ENCODE measurements at regions not wholly inside any gene's neighbourhood (a gene's known extent, or its start where the extent isn't known, plus 50 kb on each side); places are given as distances from the start of the nearest gene placed in this dataset.
A peak's percentile ranks its signal among the peaks of the same experiment; 100 is the strongest.

DNA sequence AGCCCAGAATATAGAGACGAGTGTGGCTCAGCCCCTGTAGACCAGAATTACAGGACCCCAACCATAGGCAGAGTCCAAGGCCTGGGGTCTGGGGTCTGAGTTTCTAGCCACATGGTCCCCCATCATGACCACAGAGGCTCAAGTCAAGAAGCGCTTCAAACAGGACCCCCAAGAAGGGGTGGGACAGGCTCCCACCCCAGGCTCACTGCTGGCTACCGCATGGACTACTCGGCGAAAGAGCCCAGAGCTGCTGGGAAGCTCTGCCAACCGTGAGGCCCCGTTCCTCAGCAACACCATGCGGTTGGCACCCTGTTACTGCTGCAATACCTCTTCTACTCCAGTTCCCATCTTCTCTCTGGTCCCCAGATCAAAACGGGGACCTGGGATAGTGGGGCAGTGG, 254.8 kb downstream of the TEX29 start:
- no peak overlapping the region for H3K4me3 Mint-ChIP-seq (ENCODE audit: unreplicated experiment)

DNA sequence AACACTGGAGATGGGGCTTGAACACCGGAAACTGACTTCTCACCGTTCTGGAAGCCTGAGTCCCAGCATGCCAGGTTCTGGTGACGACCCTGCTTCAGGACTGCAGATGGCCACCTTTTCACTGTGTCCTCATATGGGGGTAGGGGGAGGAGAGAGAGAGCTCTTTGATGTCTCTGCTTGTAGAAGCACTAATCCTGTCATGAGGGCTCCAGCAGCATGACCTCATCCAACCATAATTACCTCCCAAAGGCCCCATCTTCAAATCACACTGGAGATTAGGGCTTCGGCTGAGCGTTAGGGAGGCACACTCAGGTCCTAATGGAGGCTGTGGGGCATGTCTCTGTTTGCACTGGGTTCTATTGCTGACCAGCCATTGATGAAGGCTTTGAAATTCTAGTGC, 255.3 kb downstream of the TEX29 start:
- Mint-ChIP-seq H3K9me3 (ENCODE audit: unreplicated experiment) (peaks cover 25% of the 10 kb centered on the region), H3K4me1 (ENCODE audit: low read depth, unreplicated experiment) (peaks cover 16% of the 10 kb centered on the region), H3K4me3 (ENCODE audit: unreplicated experiment) (no peak overlapping the region), H3K36me3 (ENCODE audit: unreplicated experiment) (peaks cover 24% of the 10 kb centered on the region), H3K27me3 (ENCODE audit: unreplicated experiment) (peaks cover 20% of the 10 kb centered on the region), H3K27ac (ENCODE audit: unreplicated experiment) (peak overlapping the region; percentile 44)
- no peak for DNase-seq
- TF ChIP-seq, protein P1, sequence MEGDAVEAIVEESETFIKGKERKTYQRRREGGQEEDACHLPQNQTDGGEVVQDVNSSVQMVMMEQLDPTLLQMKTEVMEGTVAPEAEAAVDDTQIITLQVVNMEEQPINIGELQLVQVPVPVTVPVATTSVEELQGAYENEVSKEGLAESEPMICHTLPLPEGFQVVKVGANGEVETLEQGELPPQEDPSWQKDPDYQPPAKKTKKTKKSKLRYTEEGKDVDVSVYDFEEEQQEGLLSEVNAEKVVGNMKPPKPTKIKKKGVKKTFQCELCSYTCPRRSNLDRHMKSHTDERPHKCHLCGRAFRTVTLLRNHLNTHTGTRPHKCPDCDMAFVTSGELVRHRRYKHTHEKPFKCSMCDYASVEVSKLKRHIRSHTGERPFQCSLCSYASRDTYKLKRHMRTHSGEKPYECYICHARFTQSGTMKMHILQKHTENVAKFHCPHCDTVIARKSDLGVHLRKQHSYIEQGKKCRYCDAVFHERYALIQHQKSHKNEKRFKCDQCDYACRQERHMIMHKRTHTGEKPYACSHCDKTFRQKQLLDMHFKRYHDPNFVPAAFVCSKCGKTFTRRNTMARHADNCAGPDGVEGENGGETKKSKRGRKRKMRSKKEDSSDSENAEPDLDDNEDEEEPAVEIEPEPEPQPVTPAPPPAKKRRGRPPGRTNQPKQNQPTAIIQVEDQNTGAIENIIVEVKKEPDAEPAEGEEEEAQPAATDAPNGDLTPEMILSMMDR (IDR thresholded peaks at IDR 0.05; ENCODE audit: partially characterized antibody, unreplicated experiment): no peak

More for the DNA sequence above, 254.8 kb downstream of the TEX29 start:
- no peak overlapping the region for H3K27ac Mint-ChIP-seq (ENCODE audit: unreplicated experiment)
- no peak for DNase-seq
- H3K4me1 Mint-ChIP-seq (ENCODE audit: low read depth, unreplicated experiment): peaks cover 16% of the 10 kb centered on the region
- TF ChIP-seq, protein P1 (IDR thresholded peaks at IDR 0.05; ENCODE audit: partially characterized antibody, unreplicated experiment): no peak
- peaks cover 25% of the 10 kb centered on the region for H3K9me3 Mint-ChIP-seq (ENCODE audit: unreplicated experiment)
- H3K36me3 Mint-ChIP-seq (ENCODE audit: unreplicated experiment): peaks cover 24% of the 10 kb centered on the region
- H3K27me3 Mint-ChIP-seq (ENCODE audit: unreplicated experiment): peaks cover 20% of the 10 kb centered on the region

DNA sequence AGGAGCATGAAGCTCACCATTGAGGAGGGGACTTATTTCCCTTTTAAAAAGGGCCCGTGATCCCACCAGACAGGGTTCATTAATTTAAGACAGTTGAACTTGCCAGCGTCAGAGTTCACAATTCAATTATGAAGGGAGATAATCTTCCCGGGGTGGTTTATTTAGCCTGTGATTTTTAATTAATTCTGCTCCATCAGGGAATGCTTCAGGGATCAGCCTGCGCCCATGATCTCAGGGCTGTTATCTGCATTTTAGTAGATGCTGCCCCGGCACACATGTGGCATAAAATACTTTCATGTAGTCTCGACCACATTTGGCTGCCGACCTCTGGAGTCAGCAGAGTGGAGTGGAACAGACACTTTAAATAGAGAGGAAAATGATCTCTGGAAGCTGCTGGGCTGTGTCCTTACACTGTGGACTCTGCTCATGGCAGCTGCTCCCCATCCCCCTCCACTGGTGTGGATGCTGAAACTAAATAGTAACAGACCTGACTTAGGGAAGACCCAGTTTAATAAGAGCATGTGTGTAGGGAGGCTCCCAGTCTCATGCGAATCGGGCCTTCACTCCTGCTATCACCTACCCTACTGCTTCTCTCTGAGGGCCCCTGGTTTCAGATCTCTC, 256.9 kb downstream of the TEX29 start:
- peaks cover 24% of the 10 kb centered on the region for H3K9me3 Mint-ChIP-seq (ENCODE audit: unreplicated experiment)
- no peak overlapping the region for H3K4me3 Mint-ChIP-seq (ENCODE audit: unreplicated experiment)
- H3K27me3 Mint-ChIP-seq (ENCODE audit: unreplicated experiment): peaks cover 18% of the 10 kb centered on the region
- H3K36me3 Mint-ChIP-seq (ENCODE audit: unreplicated experiment): peaks cover 24% of the 10 kb centered on the region
- peaks cover 10% of the 10 kb centered on the region for H3K4me1 Mint-ChIP-seq (ENCODE audit: low read depth, unreplicated experiment)
- TF ChIP-seq, protein P1 (IDR thresholded peaks at IDR 0.05; ENCODE audit: partially characterized antibody, unreplicated experiment): no peak
- no peak for DNase-seq
- H3K27ac Mint-ChIP-seq (ENCODE audit: unreplicated experiment): no peak overlapping the region

DNA sequence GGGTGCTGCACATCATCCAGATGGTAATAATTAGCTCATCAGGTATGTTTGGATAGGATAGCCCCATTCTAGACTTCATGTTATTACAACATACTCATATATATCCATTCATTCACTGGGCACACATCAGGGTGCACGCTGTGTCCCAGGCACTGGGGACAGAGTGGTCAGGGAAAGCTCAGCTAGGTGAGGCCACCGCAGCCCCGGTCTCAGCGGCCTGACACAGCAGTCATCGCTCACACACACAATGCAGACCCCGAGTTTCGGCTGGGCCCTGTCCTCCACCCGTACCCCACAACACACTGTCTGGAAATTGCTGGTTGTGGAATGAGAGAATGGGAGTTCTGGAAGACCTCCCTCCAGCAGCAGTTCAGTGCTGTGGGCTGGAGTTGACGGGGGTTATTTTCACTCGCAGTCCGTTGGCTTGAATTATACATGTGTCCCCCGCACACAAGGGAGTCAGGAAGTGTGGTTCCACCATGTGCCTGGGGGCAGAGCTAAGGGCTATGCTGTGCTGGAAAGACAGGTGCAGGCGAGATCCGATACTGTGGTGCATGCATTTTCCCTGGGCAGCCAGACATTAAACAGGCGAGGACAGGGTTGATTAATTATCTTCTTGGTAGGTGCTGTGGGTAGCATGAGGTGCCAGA, 257.6 kb downstream of the TEX29 start:
- no peak for DNase-seq
- TF ChIP-seq, protein P1 (IDR thresholded peaks at IDR 0.05; ENCODE audit: partially characterized antibody, unreplicated experiment): no peak
- peaks cover 24% of the 10 kb centered on the region for H3K36me3 Mint-ChIP-seq (ENCODE audit: unreplicated experiment)

DNA sequence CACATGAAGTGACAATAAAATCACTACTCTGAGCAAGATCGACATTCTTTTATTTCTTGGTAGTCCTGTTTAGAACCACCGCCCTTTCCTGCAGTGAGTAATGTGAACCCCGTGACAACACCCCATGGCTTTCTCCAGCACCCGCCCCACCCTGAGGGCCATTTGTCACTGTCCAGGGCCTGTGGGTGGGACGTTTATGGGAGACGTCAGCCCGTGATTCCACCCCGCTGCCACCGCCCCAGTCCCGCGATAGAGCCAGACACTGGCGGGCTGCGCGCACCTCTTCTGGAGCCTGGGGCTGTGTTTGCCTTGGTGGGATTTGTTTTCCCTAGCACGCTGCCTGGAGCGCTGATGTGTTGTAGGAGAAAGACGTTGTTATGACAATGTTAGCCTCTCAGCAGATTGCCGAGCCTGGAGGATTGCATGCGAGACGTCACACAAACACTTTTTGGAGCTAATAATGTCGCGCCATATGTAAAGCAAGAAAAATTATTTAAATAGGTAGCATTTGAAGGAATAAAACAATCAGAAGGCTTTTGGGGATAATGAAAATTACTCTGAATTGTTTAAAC, 263.7 kb downstream of the TEX29 start:
- H3K36me3 Mint-ChIP-seq (ENCODE audit: unreplicated experiment): peaks cover 3% of the 10 kb centered on the region
- peaks cover 2% of the 10 kb centered on the region for H3K9me3 Mint-ChIP-seq (ENCODE audit: unreplicated experiment)
- H3K27me3 Mint-ChIP-seq (ENCODE audit: unreplicated experiment): peaks cover 3% of the 10 kb centered on the region
- no peak for DNase-seq
- no peaks in the 10 kb centered on the region for H3K4me1 Mint-ChIP-seq (ENCODE audit: low read depth, unreplicated experiment)
- TF ChIP-seq, protein P1 (IDR thresholded peaks at IDR 0.05; ENCODE audit: partially characterized antibody, unreplicated experiment): no peak
- no peak overlapping the region for H3K4me3 Mint-ChIP-seq (ENCODE audit: unreplicated experiment)
- H3K27ac Mint-ChIP-seq (ENCODE audit: unreplicated experiment): no peak overlapping the region

More for the DNA sequence above, 257.6 kb downstream of the TEX29 start:
- H3K27me3 Mint-ChIP-seq (ENCODE audit: unreplicated experiment): peaks cover 11% of the 10 kb centered on the region
- H3K27ac Mint-ChIP-seq (ENCODE audit: unreplicated experiment): no peak overlapping the region
- H3K4me1 Mint-ChIP-seq (ENCODE audit: low read depth, unreplicated experiment): peaks cover 5% of the 10 kb centered on the region
- H3K9me3 Mint-ChIP-seq (ENCODE audit: unreplicated experiment): peaks cover 16% of the 10 kb centered on the region
- H3K4me3 Mint-ChIP-seq (ENCODE audit: unreplicated experiment): no peak overlapping the region

All from glutamatergic neuron (in vitro differentiated cells).